Endodermal cell (in vitro differentiated cells): ENCODE measurements at regions not wholly inside any gene's neighbourhood (a gene's known extent, or its start where the extent isn't known, plus 50 kb on each side); places are given as distances from the start of the nearest gene placed in this dataset.

Source experiments
- DNase-seq: peaks from one replicate; pipeline ENCODE4 v3.0.0-alpha.2; 2017
- H3K27ac ChIP-seq: 2 replicates; pipeline ENCODE4 v1.5.1; 2013; ENCODE audit warnings: mild to moderate bottlenecking, low read depth, low read length, moderate library complexity
- H3K27me3 ChIP-seq: 2 replicates; pipeline ENCODE4 v1.6.1; 2013; ENCODE audit warnings: mild to moderate bottlenecking, low read length, moderate library complexity; ENCODE audit not compliant: insufficient read depth, control insufficient read depth, poor library complexity, severe bottlenecking
- H3K36me3 ChIP-seq: 2 replicates; pipeline ENCODE4 v1.7.0; 2013; ENCODE audit warnings: mild to moderate bottlenecking, low read length, moderate library complexity; ENCODE audit not compliant: control insufficient read depth, insufficient read depth
- H3K4me1 ChIP-seq: one replicate; pipeline ENCODE4 v1.7.0; 2013; ENCODE audit warnings: low read length; ENCODE audit not compliant: control insufficient read depth, insufficient read depth
- H3K4me3 ChIP-seq: 2 replicates; pipeline ENCODE4 v1.5.1; 2013; ENCODE audit warnings: mild to moderate bottlenecking, low read length, moderate library complexity
- H3K9ac ChIP-seq: 2 replicates; pipeline ENCODE4 v1.6.1; 2013; ENCODE audit warnings: mild to moderate bottlenecking, low read length, moderate library complexity; ENCODE audit not compliant: poor library complexity, severe bottlenecking; ENCODE audit errors: extremely low read depth
- H3K9me3 ChIP-seq: 2 replicates; pipeline ENCODE4 v1.6.1; 2013; ENCODE audit warnings: mild to moderate bottlenecking, low read length, moderate library complexity; ENCODE audit not compliant: control insufficient read depth
- H3K27ac Mint-ChIP-seq: 2 replicates; pipeline ENCODE4 v1.8.0; 2020; ENCODE audit warnings: mixed read lengths
- H3K27me3 Mint-ChIP-seq: 2 replicates; pipeline ENCODE4 v1.8.0; 2021; ENCODE audit warnings: mild to moderate bottlenecking, mixed read lengths; ENCODE audit not compliant: insufficient read depth
- H3K36me3 Mint-ChIP-seq: 2 replicates; pipeline ENCODE4 v1.8.0; 2020; ENCODE audit warnings: low read depth, mixed read lengths
- H3K4me1 Mint-ChIP-seq: 2 replicates; pipeline ENCODE4 v1.8.0; 2020; ENCODE audit warnings: mixed read lengths
- H3K4me3 Mint-ChIP-seq: 2 replicates; pipeline ENCODE4 v1.8.0; 2020; ENCODE audit warnings: mild to moderate bottlenecking, moderate library complexity, mixed read lengths
- H3K9me3 Mint-ChIP-seq: 2 replicates; pipeline ENCODE4 v1.8.0; 2020; ENCODE audit warnings: mild to moderate bottlenecking, mixed read lengths
- CTCF ChIP-seq: fragments of 200-600 bp; sonication (generic); conservative IDR thresholded peaks from 2 replicates; pipeline ENCODE4 v1.5.0; 2021; ENCODE audit warnings: antibody characterized with exemption, mild to moderate bottlenecking
- WGBS, 2 experiments: methylation state at CpG; one replicate each; pipeline versions ENCODE4 v1.1.5 to v1.1.7; 2013; ENCODE audit warnings: missing lambda C conversion rate in 2 of 2, mixed read lengths in 1 of 2; ENCODE audit not compliant: insufficient coverage in 1 of 2, insufficient read length in 1 of 2; 5-methylcytosine and 5-hydroxymethylcytosine counted together

- TF ChIP-seq CTCF = no peak
- Mint-ChIP-seq H3K36me3 (no peaks in the 10 kb centered on the region), H3K4me1 (peaks cover 2% of the 10 kb centered on the region), H3K9me3 (peaks cover 12% of the 10 kb centered on the region), H3K27ac (no peak overlapping the region), H3K27me3 (no peaks in the 10 kb centered on the region), H3K4me3 (no peak overlapping the region)
- no peak overlapping the region for H3K4me3 ChIP-seq
- no peaks in the 10 kb centered on the region for H3K27me3 ChIP-seq
- no peaks in the 10 kb centered on the region for H3K36me3 ChIP-seq
- peaks cover 3% of the 10 kb centered on the region for H3K4me1 ChIP-seq
- no peak overlapping the region for H3K9ac ChIP-seq
- no peak overlapping the region for H3K27ac ChIP-seq
- H3K9me3 ChIP-seq = peaks cover 8% of the 10 kb centered on the region
- no peak for DNase-seq
These were observed 241.4 kb upstream of the DGKB start for GRCh38 chr7:15143936-15144335.

GRCh38 chr7:15143121-15143520, 240.6 kb upstream of the DGKB start:
- Mint-ChIP-seq H3K27me3 (no peaks in the 10 kb centered on the region), H3K9me3 (peaks cover 9% of the 10 kb centered on the region), H3K36me3 (no peaks in the 10 kb centered on the region), H3K4me1 (peaks cover 2% of the 10 kb centered on the region), H3K27ac (no peak overlapping the region), H3K4me3 (no peak overlapping the region)
- Histone ChIP-seq H3K27ac (no peak overlapping the region), H3K4me3 (no peak overlapping the region), H3K9me3 (peaks cover under 1% of the 10 kb centered on the region), H3K9ac (no peak overlapping the region), H3K36me3 (no peaks in the 10 kb centered on the region), H3K27me3 (no peaks in the 10 kb centered on the region), H3K4me1 (peaks cover 3% of the 10 kb centered on the region)
- no peak for DNase-seq
- TF ChIP-seq CTCF = no peak
- 95 to 100% methylated on average over 2 to 3 of the region's 3 CpGs for WGBS, 2 experiments

- peaks cover 3% of the 10 kb centered on the region for H3K4me1 ChIP-seq
- no peaks in the 10 kb centered on the region for H3K9me3 ChIP-seq
- H3K27me3 ChIP-seq = no peaks in the 10 kb centered on the region
- no peak overlapping the region for H3K9ac ChIP-seq
- DNase-seq = no peak
- Mint-ChIP-seq H3K9me3 (peaks cover 2% of the 10 kb centered on the region), H3K27me3 (no peaks in the 10 kb centered on the region), H3K27ac (no peak overlapping the region), H3K4me3 (no peak overlapping the region), H3K4me1 (peaks cover 2% of the 10 kb centered on the region), H3K36me3 (no peaks in the 10 kb centered on the region)
- no peak overlapping the region for H3K27ac ChIP-seq
- H3K36me3 ChIP-seq = no peaks in the 10 kb centered on the region
- no peak for TF ChIP-seq CTCF
- WGBS, 2 experiments = 88 to 100% methylated on average over 1 of the region's 2 CpGs
- no peak overlapping the region for H3K4me3 ChIP-seq
These were observed 237.9 kb upstream of the DGKB start for GRCh38 chr7:15140431-15140830.
